ENCODE measurements at regions not wholly inside any gene's neighbourhood (a gene's known extent, or its start where the extent isn't known, plus 50 kb on each side); places are given as distances from the start of the nearest gene placed in this dataset.

DNA sequence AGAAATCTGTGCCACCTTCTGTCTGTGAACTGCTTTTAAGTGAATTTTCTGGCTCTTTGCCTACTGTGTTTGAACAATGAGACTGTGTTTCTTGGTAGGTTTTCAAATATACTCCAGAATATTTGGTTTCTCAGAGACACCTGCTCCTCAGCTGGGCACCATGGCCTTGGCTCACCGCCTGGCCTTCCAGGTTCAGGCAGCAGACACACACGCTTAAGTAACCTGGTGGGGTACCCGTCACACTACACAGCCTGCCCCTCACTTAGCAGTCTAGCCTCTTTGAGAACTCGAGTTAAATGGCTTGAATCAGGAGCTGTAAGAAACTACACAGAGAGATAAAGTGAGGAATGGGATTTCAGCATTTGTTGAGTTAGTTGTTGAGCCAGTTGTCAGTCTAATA is 530.5 kb downstream of the MTRR start:
- DNase-seq: peak; percentile 67

DNA sequence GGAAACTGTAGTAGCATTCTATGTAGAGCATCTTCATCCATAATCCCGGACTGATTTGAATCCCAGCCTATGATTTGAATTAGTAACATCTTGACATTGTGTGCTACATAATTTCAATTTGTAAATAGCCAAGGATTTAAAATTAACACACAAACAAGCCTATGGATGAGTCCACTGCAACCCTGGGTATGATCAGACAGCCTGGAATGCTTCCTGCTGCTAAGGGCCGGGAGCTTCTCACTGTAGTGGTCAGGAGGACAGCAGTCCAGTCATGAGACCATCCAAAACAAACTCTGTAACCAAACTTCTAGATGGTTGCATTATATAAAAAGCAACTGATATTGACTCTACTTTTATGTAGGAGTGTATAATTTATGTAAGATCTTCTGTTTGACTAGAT is 539.3 kb downstream of the MTRR start:
- DNase-seq: no peak

DNA sequence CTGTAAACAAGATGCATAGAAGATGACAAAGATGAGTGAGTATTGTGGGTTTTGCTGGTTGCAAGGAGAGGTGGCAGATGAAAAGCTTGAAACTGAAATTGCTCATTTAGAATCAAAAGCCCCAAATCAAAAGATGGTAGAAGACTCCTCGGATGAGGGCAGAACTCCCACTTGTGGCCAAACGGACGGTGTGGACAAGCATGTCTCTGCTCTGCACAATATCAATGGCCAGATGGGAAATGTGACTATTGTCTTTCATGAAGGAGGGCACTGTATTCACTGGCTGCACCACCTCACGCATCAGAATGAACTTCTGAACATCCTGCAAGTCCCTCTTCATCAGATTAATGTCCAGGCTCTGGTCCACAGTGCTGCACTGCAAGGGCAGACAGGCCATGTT is 541.7 kb downstream of the MTRR start:
- DNase-seq: no peak

DNA sequence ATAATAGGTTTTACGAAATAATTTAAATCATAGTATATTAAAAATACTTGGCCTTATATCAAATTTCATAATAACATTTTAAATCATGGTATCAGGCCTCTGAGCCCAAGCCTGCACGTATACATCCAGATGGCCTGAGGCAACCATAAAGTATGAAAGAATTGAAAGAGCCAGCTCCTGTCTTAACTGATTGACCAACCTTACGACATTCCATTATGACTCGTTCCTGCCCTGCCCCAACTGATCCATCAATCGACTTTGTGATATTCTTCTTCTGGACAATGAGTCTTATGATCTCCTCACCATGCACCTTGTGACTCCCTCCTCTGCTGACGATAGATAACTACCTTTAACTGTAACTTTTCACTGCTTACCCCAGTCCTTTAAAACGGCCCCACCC is 545.0 kb downstream of the MTRR start:
- DNase-seq: no peak

DNA sequence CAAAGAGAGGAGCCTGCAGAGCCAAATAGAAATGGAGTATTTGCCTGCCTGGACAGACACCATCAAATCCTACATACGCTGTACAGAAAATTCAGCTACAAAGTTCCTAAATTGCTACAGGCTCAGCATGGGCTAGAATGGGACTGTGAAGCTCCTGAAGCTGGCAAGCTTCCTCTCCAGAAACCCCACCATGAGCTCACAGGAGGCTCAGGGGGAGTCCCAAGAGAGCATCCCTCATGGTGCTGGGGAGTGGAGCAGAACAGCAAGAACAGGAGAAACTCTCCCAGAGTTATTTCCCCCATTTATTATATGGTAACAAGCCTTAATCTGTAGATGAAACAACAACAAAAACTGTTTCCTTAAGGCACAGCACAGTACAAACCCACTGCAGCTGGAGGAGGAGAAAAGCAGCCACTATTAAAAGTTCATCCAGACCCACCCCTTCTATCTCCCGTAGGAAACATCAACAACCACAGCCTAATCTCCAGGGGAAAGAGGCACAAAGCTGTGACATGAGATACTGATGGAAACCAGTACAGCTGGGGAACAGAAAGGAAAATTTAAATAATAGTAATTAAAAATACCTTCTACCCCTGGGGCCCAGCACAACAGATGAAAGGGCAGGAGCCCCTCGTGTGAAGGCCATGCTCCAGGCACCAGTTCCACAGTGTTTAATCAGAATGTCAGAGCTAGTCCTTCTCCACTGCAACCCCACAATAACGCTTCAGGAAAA is 548.5 kb downstream of the MTRR start:
- DNase-seq: no peak

DNA sequence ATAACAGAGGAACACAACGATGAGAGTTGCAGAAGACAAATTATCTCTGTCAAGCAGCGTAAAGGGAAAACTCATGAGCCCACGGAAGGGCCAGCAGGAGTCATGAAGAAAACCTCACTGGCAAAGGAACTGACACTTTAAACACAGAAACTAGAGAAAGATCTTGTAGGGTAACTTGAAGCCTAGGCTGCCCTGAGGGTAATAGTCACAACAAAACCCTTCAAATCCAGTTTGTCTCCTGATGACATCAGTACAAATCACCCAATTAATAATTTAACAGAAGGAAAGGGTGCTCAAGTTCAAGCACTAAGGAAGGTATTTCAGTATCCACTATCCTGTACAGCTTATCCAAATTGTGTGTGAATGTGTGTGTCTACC is 549.1 kb downstream of the MTRR start:
- DNase-seq: no peak

DNA sequence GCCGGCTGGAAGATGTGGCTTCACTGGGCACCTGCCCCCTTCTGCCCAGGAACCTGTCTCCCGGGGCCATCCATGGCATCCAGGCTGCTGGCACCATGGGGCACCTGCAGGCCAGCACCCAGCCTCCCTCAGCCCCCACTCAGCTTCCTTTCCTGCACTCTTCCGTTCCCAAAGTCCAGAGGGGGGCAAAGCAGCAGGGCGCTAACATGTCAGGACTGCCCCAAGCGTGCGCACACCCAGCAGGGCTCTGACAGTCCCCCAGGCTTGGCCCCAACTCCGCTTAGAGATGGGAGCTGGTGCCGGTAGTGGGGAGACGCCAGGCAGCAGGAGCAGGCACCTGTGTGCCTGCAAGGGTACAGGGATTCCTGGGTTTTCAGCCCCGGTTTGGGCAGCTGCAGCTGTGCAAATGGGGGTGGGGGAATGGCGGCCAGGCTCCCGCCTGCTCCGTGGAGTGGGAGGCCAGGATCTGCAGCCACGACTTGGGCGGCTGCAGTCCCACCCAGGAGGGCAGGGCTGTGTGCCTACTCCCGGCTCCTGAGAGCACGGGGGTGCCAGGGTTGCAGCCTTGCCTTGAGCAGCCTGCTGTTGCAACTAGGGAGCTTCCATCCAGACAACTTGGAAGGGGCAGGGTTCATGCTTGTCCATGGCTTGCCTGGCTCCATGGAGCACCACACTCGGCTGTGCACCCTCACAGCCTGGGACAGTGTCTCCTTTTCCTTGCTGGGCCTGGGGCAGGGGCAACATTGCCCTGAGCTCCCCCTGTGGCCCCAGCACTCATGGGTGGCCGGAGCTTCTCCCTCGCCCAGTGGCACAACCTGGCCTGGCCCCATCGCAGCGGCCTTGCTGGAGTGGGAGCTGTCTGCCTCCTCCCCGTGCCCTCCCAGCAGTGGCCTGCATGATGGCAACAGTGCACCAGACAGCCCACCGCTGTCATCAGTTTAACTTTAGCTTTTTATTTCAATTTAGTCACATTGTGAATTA is 561.1 kb downstream of the MTRR start:
- DNase-seq: no peak

DNA sequence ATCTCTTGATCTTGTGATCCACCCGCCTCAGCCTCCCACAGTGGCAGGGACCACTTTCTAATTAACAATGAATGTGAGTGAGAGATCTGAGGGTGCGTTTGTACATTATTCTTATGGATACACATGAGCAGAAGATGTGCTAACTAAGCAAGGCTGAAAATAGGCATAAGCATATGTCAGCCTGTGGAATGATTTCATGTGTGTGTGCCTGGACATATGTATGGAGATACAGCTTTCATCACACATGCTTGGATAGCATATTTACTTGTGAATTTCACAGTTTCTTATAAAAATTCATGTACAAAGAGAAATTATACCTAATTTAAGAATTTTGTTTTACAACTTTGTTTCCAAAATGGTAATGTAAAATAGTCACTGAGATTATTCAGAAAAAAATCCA is 565.6 kb downstream of the MTRR start:
- no peak for DNase-seq

DNA sequence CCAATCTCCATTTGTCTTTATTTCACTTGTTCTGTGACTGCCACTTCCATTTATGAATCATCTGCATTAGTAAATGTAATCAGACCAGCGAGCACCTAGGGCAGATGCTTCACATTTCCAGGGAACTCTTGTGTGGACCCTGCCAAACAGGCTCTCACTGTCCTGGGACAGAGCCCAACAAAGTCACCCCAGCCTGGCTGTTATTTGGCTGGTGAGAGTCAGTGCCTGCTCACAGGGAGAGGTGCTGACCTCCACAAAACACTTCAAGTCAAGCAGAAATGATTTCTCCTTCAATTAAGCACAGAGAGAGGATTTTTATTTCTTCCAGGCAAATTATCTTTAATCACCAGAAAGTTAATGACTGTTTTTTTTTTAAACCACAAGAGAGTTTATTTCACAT is 568.0 kb downstream of the MTRR start:
- no peak for DNase-seq

DNA sequence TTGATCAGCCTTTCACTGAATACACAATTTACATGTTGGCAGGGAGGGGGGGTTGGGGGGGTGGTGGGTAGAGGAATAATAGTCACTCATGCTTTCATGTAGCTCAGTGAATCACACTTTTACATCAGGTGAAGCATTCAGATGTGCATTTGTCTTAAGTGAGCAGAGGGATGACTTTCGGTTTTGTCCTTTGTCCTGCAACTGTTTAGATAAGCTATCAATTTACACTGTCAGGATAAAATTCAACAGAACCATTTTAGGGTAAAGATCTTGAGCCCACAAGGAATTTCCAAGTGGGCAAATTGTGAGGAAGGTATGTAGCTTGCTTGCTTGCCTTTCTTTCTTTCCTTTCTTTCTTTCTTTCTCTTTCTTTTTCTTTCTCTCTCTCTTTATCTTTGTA is 576.2 kb downstream of the MTRR start:
- DNase-seq: no peak

DNA sequence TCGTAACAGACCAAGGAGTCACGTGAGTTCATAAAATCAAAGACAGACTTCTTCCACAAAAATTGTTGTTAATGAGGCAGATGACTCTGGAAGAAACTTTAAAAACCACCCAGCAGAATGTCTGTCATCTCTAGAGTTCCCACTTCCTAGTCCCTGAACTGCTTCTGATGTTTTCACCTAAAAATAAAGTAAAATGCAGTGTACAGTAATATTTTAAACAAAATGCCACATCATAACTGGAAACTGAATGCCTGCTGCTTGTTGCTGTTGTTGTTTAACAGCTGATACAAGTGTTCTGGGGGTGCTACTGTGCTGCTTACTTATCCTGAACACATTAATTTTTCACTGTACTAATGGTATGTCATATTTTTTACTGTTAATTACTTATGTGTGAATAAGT is 577.2 kb downstream of the MTRR start:
- DNase-seq: no peak

DNA sequence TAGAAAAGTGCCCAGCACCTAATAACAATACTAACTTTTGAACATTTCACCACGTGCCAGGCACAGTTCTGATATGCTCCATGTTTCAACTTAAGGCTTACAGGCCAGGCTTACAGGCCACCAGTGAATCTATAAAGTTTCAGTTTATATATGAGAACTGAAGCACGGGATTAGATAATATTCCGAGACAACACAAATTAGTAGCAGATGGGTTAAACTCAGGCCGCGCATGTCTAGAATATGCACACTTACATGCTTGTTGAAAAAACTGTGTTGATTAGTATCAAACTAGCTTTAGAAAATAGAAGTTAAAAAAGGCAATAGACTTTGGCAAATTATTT is 587.9 kb downstream of the MTRR start:
- no peak for DNase-seq

DNA sequence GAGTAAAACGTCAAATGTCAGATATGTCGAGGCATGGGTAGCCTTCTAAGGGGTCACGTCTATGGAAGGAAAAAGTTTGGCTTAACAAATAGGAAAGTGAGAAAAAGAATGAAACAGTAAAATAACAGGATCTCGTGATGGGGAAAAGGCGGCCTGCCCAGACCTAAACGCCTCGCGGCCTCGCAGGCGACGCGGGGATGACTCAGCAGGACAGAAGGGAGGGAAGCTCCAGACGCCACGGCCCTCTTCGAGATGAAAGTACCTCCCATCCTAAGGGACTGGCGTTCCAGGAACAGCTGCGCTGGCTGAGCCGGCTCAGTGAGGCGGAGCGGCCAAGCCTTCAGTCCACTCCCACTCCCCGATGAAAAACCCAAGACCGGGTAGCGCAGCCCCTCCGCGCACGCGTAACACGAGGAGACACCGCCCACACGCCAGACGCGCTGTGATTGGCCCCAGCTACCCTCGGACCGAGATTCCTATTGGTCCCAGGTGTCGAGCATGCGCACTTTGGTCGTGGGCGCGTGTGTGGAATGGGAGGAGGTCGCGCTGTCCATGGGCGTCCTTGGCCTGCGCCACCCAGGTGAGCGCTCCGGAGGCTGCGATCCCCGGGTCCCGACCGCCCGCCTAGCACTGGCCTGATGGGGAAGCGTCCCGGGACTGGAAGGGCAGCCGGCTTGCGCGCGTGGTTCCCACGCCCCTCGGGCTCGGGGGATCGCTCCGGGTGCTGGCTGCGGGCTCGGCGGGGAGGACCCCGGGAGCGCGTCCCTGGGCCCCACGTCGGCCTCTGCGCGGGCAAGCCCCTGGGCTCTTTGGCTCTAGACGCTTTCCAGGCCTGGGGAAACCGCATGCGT is 588.5 kb downstream of the MTRR start:
- peak; percentile 98 for DNase-seq

DNA sequence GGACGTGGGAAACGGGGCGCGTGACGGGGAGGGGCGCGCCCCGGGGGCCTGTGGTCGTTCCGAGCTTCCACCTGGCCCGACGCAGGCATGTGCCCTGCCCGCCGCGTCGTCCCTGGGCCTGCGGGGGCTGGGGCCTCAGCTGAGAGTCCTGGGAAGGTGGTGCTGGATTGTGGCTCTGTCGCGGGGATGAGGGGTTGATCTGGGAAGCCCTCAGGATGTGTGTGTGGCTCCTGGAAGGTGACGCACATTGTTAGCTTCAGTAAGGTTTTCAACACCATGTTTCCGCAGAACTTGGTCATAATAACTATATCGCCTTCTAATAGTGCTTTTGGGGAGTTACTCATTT is 589.1 kb downstream of the MTRR start:
- no peak for DNase-seq

DNA sequence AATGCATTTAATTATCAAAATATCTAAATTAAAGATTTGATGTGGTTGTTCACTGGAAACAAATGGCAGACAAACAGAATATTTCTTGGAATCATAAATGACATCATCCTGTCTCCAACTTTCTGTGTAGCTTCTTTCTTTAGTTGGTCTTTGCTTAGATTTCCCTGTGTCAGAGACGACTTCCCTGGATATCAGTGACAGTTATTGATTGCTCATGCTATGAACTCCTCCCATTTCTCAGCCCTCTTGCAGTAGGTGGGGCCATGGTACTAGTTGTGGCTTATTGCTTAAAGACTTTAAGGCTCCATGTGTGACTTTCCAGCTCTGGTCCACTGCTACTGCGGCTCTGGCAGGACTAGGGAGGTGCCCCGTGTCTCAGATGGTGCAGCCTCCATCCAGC is 592.6 kb downstream of the MTRR start:
- DNase-seq: no peak

DNA sequence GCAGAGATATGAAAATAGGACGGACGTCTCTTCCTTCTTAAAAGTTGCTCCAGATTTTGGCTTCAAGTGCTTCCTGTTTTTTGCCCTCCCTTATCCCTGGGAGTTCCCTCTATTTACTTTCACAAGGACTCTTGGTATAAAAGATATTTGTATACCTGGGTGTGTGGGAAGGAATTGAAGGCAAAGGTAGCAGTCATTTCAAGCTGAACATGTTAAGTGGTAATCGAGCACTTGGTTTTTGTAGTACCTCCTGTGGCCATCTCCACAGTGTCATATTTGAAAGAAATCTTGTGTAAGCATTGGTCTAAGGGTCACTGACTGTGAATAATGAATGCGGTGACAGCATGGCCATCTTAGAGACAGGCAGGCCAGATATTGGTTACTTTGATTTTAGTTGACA is 593.6 kb downstream of the MTRR start:
- DNase-seq: no peak

DNA sequence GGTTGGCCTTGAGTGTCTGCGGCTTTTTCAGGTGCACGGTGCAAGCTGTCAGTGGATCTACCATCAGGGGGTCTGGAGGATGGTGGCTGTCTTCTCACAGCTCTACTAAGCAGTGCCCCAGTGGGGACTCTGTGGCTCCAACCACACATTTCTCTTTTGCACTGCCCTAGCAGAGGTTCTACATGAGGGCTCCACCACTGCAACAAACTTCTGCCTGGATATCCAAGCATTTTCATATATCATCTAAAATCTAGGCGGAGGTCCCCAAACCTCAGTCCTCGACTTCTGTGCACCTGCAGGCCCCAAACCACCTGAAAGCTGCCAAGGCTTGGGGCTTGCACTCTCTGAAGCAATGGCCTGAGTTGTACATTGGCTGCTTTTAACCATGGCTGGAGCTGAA is 601.5 kb downstream of the MTRR start:
- peak; percentile 2 for DNase-seq

DNA sequence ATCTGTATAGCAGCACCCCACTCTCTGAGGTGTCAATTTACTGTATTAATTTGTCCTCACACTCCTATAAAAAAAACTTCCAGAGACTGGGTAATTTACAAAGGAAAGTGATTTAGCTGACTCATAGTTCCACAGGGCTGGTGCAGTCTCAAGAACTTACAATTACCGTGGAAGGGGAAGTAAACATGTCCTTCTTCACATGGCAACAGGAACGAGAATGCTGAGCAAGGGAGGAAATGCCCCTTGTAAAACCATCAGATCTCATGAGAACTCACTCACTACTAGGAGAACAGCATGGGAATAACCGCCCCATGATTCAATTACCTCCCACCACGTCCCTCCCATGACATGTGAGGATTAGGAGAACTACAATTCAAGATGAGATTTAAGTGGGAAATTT is 602.6 kb downstream of the MTRR start:
- DNase-seq: no peak

DNA sequence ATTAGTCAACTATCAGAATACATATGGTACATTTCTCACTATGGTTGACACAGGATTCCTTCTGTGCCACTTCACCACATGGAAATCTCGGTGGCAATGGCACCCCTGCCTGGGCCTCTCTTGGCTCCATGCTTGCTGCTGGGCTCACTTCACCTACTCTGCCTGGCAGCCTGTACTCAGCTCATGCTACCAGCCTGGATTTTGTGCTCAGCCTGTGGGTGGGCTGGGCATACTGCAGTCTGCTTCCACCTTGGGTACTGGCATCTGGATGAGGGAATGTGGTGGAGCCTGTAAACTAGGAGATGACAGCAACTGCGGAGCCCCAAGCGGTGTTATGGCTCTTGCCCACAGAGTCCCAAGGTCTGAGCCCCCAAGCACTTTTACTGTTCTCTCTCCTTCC is 604.1 kb downstream of the MTRR start:
- DNase-seq: no peak

DNA sequence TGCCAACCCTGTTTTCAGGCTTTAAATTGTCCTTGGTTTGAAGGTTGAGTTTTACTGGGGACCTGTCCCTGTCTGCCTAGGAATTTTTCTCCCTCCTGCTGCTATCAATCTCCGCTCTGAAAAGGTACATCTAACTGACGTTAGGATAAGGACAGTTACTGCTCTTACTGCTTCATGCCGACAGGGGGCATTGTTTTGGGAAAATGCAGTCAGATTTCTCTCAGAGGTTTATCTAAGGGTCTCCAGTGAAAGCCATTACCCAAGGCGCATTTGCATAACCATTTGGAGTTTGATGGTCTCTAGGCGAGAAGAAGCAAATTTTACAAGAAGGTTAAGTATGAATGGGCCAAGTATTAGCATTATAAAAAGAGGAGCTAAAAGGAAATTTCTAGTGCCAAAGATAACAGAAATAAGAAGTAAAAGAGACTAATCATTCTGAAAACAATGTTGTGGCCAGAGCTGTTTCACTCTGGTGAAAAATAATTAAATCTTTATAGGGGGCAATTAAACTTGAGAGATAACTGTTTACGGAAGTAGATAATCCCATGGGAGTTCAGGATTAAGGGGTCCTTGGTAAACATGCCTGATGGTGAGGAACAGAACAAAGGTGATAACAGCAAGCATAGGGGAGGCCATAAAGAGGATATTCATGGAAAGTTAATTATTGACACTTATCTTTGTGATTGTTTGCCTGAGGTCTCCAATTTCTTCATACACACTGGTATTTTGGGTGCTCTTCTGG is 605.0 kb downstream of the MTRR start:
- no peak for DNase-seq

DNA sequence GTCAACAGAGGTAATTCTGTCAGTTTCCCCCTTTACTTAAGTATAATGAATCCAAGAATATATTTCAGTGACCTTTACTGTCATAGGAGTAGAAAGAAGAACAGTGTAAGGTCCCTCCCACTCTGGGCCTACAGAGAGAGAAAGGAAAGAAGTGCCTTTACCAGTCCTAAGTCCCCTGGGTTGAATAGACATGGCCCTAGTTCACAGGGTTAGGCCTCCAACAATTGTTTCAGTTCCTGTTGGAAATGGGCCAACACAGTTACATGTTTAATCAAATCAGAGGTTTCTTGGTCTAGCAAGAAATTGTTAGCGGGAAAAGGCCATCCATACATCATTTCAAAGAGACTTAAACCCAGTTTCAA is 605.6 kb downstream of the MTRR start:
- DNase-seq: no peak

DNA sequence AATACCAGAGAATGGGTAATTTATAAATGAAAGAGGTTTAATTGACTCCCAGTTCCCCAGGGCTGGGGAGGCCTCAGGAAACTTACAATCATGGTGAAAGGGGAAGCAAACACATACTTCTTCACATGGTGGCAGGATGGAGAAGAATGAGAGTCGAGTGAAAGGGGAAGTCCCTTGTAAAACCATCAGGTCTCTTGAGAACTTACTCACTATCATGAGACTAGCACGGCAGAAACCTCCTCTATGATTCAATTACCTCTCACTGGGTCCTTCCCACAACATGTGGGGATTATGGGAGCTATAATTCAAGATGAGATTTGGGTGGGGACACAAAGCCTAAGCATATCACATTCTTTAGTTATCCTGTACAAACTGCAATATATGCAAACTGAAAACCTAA is 609.4 kb downstream of the MTRR start:
- DNase-seq: no peak

DNA sequence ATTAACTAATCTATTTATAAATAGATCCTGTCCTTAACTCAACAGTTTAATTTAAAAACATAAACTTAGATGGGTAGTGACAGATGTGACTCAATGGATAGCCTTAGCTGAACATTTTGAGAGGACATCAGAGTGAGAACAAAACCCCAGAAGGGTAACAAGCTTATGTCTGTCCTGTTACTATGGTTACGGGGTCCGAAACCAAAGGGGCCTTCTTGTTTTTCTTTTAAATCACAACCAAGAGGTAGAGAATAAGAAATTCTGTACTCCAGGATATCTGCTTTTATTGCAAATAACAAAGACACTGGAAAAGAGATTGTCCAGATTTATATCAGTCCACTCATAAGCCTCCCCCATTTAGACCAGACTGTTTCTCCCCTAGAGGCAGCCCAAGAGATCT is 612.1 kb downstream of the MTRR start:
- no peak for DNase-seq

Data from COR-L47 (cell line).